DMS153 treated with DMSO at 0.1 percent for 48 hours (cell line): ENCODE measurements at regions not wholly inside any gene's neighbourhood (a gene's known extent, or its start where the extent isn't known, plus 50 kb on each side); places are given as distances from the start of the nearest gene placed in this dataset.

Experiments used
- DNase-seq: peaks from one replicate; lab custom pipeline; 2025; ENCODE audit not compliant: unreplicated experiment; lab: John Stamatoyannopoulos, UW

DNA sequence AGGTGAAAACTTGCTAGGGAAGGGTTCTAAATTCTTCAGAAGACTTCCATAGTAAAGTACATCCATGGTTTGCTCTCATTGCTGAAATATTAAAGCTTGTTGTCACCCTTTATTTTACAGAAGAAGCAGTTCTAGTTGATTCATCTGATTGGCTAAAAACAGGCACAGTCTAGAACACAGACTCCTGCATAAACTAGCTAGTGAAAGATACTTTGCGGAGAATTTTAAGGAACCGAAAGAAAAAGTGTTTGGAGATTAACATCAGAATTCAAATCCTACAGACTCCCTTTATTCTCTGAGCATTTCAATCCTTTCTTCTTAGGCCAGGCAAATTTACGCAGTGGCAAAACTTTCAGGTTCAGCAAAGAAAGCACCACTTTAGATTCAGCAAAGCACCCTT is 1076.5 kb upstream of the ZEB2 start:
- DNase-seq, result no peak

DNA sequence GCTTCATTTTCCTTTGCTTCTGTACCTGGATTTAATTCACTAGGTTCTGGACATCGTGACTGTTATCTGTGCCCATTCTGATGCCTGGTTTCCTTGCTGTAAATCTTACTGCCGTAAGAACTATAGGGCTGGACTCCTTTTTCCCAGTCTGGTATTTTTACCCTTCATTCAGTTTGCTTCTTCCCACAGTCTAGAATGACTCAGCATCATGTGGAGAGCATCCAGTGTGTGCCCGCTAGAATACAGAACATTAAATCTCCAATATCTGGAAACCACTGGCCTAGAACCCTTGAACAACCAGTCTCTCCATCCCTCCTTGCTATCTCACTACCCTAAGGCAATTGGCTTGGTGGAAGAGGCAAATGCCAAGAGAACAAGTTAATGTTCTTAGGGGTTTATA is 1075.4 kb upstream of the ZEB2 start:
- no peak for DNase-seq

DNA sequence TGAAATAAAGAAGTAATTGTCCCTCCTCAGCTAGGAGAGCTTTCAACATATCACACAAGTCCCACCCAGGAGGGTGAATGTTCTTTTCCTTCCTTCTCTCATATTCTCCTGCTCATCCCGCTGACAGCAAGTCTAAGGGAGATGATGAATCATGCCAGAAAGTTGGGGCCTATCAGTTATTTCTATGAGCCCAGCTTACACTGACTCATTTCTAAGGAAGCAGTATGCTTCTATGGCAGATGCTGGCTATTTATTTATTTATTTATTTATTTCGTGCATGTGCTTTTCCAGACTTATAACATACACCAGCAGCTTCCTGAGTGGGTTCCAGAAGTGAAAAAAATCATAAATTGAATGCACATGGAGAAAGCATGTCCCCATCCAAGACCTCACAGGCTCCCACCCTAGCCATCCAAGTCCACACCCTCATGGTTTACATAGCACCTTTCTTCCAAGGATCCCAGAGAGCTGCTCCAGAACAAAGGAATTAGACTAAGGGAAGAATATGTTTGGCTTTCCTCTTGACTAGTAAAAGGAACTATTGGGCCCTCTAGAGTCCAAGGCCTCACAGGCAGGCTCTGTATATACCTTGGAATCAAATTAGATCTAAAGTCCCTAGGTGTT is 1074.2 kb upstream of the ZEB2 start:
- DNase-seq, result no peak

DNA sequence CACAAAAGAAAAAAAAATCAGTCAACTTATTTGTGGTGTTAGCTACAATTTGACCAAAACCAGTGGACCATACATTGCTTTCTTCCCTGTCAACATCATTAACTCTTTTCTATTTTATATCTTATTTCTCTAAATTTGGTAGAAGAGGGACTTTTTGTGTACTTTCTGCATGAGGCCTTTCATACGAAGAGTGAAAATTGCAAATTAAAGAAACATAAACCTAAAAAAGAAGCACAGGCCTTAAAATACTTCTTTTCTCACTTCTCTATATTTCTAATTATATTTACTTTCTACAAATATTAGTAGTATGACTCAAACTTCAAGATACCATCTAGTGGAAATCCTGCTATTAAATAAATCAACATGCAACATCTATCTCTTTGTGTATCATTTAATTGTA is 1073.4 kb upstream of the ZEB2 start:
- DNase-seq, result no peak

DNA sequence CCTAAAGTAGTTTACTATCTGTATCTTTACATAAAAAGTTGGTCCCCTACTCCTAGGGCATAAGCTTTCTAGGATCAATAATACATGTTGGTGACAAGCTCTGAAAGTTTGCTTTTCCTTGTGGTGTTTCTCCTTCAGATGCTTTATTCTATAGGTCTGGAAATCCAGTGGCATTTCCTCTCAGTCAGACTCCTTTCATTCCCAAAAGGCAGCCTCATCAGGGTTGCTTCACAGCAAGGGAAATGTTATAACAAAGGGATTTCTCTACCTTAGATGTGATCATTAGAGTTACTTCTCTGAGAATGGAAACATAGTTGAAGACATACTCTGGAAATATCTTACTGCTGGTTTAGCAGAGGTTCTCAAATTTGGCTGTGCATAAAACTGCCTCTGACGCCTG is 1072.4 kb upstream of the ZEB2 start:
- DNase-seq, result no peak

DNA sequence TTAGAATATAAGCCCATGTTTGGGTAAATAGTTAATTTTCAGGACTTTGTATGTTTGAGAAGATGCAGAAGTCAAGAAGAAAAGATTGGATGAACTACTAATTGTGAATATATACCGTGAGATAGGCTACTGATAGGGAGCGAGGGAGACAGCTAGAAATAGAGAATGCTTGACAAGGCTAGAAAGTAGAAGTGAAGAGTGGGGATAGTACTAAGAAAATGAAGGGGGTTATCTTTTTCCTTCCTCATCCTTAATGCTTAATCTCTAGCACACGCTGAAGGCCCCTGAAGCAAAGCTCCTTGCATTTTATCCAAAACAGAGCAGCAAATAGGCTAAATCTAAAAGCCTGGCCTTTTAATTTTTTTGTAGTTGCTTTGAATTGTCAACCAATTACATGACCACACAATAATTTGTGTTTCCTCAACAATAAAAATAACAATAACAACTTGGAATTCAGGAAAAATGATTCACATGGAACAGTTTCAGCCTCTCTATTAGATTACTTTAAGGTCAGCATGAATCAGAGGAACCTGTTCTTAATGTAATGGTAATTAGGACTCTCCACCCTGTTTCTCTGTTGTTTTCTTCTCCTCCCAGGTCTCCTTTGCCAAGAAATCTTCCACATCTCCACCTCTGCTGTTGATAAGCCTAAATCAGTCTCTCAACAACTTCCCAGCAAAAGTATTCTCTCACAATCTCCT is 1071.3 kb upstream of the ZEB2 start:
- DNase-seq, result no peak

DNA sequence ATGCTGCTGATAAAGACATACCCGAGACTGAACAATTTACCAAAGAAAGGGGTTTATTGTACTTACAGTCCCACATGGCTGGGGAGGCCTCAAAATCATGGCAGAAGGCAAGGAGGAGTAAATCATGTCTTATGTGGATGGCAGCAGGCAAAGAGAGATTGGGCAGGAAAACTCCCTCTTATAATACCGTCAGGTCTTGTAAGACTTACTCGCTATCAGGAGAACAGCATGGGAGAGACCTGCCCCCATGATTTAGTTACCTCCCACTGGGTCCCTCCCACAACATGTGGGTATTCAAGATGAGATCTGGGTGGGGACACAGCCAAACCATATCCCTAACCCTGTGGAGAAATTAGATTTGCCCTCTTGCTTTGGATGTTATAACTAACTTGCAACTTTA is 1068.0 kb upstream of the ZEB2 start:
- DNase-seq, result no peak

DNA sequence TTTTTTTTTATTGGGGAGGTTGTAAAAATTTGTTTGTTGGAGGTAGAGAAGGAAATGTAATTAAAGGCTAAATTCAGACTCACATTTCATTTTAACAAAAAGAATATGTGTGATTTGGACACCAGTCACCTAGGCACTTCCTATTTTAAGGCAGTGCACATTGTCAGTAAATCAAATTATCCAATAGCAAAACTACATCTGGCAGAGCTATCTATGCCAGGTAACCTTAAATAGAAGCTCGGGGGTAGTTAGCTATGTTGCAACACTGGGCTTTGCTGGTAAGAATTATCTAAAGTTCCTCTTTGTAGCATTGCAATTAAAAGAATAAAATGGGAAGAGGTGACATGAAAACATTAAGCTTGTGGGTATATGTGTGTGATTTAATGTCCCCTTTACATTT is 1064.4 kb upstream of the ZEB2 start:
- no peak for DNase-seq

DNA sequence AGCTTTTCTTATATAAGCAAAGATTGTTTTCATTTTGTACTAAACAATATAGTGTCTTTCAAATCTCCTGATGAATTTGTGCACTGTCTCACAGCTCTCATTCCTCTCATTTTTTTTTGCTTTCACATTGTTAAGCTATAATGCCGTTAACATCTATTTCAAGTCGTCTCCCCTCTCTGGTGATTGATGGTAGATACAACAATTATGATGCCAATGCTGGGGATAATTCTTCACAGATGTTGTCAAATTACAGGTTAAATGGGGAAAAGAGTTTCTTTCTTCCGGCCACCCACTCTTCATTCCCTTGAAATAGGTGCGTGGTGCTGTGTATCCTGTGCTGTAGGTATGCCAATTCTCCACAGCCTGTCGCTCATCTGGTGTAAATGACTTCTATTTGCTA is 1053.7 kb upstream of the ZEB2 start:
- no peak for DNase-seq

DNA sequence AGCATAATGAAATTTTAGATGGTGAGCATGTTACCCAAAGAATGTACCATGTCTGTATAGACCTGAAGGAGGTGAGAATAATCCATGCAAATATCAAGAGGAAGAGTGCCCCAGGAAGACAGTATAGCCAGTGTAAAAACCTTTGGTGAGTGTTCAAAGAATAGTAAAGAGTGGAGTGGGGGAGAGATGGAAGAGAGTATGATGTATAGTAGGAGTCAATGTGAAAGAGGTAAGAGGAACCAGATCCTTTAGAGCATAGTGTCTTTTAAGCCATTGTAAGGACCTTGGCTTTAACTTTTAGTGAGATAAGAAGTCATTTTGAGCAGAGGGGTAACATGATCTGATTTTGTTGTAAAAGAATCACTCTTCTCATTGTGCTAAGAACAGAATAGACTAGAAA is 1052.3 kb upstream of the ZEB2 start:
- no peak for DNase-seq

DNA sequence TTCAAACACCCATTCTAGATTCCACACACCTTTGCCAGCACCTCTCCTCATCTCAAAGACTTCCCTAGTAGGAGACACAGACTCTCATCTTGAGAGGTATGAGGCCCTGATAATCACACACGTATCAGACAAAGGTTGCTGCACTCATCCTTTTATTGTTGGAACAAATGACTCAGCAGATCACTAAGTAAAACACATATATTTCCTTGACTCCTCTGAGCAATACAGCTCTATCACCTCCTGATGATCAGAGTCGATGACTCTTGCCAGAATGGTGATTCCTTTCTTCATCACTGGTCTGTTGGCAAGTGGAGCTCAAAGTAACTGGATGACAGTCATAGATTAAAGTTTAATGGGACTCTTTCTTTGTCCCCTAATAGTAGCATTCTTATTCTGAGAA is 1049.2 kb upstream of the ZEB2 start:
- DNase-seq, result no peak

DNA sequence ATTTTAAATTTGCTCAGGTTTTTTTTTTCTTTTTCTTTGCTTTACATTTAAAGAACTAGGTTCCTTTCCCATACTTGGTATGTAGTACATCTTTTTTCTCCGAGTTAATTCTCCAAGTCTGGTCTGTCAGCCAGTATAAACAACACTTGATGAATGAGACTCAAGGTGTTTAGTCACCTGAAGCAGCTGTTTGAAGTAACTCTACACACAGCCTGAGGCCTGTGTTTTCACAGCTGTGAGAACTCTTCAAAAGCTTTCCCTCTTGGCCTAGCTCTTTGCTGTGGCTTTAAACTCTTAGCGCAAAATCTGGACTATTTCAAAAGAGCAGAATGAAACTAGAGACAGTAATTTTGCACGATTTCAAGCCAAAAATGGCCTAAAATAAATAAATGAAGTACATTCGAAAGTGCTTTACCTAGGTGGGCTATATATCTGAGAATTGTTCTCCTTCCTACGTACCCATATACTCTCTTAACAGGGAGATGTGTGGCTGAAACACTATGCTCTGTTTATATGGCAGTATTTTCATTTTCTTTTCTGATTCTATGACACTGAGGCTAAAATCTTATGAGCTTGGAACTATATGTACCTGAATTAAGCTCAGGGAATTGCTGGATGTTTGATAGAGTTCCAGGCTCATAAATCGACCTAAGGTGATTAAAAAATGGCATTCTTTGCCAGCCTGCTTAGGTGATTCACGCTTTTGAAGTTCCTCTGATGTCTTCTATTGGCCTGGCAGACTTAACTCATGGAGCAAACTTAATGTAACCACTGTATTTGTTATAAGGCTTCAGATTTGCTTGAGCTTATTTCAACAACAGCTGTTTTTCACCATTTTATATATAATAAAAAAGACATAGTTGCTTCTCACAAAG is 1044.1 kb upstream of the ZEB2 start:
- no peak for DNase-seq

DNA sequence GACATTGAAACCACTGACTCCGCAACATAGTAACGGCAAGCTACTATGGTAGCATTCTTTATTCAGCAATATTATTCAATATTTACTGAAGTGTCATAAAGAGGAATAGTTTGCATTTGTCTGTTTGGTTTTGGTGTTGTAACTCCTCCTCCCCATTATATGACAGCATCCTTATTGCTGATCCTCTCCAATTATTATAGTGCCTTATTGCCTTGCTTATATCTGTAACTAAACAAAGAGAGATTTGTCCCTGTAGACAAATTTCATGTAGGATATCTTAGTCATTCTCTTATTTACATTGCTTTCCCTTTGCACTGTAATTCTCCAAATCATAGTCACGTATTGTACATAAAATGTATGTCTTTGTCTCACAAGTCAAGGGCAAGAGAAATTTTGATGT is 1041.2 kb upstream of the ZEB2 start:
- DNase-seq, result no peak

DNA sequence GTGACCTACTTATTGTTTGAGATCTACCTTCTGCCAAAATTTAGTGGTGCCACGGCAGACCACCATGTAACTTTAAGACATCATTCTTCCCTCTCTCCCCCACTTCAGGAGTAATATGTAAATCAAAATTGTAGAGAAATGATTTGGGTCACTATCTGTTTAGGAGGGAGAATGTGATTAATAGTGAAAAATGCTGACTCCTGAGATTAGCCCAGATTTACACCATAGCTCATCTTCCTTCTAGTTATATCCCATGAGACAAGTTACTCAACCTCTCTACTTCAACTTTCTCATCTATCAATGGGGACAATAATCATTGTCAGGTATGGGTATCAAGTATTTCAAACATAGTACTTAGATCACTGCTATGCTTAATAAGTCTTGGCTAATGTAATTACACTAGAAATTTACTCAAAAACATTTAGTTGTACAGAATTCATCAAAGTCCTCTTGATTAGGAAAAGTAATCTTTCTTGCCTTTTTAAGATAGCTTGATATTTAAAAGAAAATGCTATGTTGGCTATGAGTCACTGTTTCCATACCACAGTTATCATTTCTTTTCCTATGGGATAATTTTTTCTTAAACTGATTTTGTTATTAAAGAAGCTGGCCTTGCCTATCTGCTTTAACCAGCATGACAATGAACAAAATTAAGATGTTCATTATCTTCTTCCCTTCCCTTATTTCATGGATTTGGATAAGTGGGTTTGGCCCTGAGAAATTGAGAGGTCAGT is 1038.9 kb upstream of the ZEB2 start:
- DNase-seq, result no peak

DNA sequence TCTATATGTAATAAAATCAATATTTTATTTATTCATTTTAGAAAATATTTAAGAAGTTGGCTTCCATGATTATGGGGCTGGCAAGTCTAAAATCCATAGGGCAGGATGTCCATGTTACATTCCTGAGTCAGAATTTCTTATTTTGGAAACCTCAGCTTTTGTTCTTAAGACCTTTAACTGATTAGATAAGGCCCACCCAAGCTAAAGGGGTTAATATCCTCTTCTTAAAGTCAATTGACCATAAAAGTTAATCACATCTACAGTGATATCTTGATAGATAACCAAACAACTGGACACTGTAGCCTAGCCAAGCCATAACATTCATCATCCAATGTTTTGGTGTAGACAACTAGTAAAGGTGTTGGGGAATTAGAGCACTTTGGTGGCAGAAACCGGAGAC is 1035.4 kb upstream of the ZEB2 start:
- no peak for DNase-seq

DNA sequence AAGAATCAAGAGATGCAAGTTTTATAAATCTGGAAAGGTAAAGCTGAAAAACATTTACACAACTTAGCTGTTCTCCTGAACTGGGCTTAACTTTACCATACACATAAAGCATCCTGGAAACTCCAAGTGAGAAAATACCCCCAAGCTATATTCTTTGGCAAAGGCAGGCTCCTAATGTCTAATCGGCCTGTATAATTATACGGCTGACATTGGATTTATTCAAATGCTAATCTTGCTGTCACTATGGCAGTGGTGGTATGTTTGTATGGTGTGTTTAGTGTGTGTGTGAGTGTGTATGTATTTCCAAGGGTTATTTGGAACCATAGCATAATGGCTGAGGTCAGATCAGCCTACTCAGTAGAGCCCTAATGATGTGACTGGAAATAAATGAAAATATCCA is 1031.8 kb upstream of the ZEB2 start:
- no peak for DNase-seq

DNA sequence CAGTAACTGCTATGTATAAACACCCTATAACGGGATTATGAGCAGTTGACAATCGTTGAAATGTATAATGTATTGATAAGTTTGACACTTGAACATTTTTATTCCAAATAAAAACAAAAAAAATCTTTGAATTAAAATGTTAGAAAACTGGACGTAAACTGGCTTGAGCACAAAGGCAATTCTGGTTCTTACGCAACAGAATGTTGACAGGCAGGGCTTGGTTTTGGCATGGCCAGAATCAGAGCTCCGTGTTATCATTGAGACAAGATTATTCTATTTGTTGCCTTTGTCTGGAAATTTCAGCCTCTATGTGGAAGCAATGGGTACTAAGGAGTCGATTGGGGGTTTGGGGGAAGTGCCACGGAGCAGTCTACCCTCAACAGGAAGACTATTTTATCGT is 1028.6 kb upstream of the ZEB2 start:
- DNase-seq, result no peak

DNA sequence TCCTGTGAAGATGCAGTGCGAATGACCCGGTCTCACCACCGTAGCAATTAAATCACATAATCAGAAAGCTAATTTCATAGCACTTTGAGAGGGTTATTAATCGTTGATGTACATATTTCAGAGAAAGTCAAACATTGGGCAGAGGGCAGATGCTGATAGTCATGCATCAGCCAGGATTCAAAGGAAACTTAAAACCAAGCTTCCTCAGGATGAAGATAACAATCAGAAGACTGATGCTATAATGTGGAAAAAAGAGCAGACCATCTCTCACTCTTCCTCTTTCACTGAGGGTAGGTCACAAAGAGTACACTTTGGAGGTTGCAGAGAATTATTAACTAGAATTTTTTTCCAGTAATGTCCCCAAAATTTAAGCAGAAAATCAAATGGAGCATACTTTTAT is 1027.7 kb upstream of the ZEB2 start:
- no peak for DNase-seq

DNA sequence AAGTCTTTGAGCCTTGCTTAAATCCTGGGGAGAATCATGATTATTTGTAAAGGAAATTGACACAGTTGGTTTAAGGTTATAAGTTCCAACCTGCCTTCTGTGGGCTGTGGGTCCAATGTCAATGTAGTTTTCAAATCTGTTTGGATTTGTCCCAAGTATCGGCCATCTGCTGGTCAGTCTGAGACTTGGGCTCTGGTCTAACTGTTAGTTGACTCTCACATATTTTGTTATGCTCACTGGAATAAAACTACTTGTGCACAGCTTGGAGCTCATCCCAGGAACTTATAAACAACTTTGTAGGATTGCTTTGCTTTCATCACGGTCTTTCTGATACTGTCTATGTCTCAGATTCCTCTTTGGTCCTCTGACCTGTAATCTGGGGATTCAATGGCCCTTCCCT is 1026.2 kb upstream of the ZEB2 start:
- DNase-seq, result no peak

DNA sequence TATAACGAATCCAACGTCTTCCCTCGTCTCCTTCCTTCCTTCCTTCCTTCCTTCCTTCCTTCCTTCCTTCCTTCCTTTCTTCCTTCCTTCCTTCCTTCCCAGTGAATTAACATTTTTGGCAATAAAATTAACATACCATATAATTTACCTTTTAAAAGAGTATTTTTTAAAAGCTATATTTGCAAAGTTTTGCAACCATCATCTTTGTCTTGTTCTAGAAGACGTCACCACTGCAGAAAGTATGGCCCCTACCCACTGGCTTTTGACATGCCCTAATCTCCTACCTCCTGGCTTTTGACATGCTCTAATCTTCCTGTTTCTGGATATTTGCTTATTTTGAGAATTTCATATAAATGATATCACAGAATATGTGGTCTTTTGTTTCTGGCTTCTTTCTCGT is 1023.9 kb upstream of the ZEB2 start:
- no peak for DNase-seq

DNA sequence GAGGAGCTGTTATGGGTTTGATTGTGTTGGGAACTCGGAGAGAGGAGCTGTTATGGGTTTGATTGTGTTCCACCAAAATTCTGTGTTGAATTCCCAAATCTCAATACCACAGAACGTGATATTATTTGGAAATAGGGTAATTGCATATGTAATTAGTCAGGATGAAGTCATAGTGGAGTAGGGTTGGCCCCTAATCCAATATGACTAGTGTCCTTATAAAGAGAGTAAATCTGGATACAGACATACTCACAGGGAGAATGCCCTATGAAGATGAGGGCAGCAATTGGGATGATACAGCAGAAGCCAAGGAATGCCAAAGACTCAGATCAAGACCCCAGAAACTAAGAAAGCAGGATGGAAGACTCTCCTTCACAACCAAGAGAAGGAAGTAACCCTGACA is 1023.2 kb upstream of the ZEB2 start:
- DNase-seq, result no peak

DNA sequence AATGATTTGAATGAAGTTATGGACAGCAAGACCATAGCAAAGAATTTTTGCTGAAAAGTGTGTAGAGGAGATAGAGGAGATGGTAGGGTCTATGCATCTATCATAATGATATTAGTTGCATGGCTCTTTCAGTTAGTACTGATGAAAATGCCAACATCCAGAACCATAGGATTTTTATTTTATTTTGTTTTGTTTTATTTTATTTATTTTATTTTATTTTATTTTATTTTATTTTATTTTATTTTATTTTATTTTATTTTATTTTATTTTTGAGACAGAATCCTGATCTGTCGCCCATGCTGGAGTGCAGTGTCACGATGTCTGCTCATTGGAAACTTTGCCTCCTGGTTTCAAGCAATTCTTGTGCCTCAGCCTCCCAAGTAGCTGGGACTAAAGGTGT is 1021.1 kb upstream of the ZEB2 start:
- no peak for DNase-seq
